ENCODE measurements at regions not wholly inside any gene's neighbourhood (a gene's known extent, or its start where the extent isn't known, plus 50 kb on each side); places are given as distances from the start of the nearest gene placed in this dataset.

- no peak for TF ChIP-seq CTCF (IDR thresholded peaks at IDR 0.05)
- no peak for TF ChIP-seq POLR2A (IDR thresholded peaks at IDR 0.05)
These were observed 447.4 kb downstream of the EFNB2 start for GRCh38 chr13:106088085-106088484.
